ENCODE measurements at regions not wholly inside any gene's neighbourhood (a gene's known extent, or its start where the extent isn't known, plus 50 kb on each side); places are given as distances from the start of the nearest gene placed in this dataset.

DNA sequence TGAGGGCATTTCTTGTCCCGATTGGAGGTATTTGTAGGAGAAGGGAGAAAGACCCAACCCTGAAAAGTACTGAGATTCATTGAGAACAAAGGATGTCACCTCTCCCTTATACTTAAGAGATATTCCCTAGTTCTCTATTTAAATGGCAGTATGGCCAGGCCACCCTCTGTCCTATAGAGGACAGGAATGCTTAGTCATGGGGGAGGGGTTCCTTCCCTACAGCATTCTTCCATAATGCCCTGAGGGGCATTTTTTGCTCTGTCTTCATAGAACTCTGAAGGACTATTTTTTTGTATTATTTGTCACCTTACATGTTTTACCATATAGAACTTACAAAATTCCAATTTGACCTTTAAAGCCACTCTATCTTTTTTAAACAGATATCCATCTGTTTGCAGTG lies 176.3 kb downstream of the TMEM161B start:
- no peaks in the 10 kb centered on the region for H3K36me3 ChIP-seq
- H3K27me3 ChIP-seq (ENCODE audit: low read depth), result no peaks in the 10 kb centered on the region
- H3K9me3 ChIP-seq (replicated peaks), result no peaks in the 10 kb centered on the region
- H3K4me3 ChIP-seq, result no peak overlapping the region
- intact Hi-C loops (cut with micrococcal nuclease), result no loop called here
- peaks cover 5% of the 10 kb centered on the region for H3K4me1 ChIP-seq
- no peak overlapping the region for H3K27ac ChIP-seq (replicated peaks)
- DNase-seq, result no peak
- TF ChIP-seq, protein P1, sequence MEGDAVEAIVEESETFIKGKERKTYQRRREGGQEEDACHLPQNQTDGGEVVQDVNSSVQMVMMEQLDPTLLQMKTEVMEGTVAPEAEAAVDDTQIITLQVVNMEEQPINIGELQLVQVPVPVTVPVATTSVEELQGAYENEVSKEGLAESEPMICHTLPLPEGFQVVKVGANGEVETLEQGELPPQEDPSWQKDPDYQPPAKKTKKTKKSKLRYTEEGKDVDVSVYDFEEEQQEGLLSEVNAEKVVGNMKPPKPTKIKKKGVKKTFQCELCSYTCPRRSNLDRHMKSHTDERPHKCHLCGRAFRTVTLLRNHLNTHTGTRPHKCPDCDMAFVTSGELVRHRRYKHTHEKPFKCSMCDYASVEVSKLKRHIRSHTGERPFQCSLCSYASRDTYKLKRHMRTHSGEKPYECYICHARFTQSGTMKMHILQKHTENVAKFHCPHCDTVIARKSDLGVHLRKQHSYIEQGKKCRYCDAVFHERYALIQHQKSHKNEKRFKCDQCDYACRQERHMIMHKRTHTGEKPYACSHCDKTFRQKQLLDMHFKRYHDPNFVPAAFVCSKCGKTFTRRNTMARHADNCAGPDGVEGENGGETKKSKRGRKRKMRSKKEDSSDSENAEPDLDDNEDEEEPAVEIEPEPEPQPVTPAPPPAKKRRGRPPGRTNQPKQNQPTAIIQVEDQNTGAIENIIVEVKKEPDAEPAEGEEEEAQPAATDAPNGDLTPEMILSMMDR (IDR thresholded peaks at IDR 0.05; ENCODE audit: borderline replicate concordance), result no peak

GRCh38 chr5:88090506-88090905 lies 178.1 kb downstream of the TMEM161B start:
- Histone ChIP-seq H3K4me3 (no peak overlapping the region), H3K4me1 (peaks cover 5% of the 10 kb centered on the region), H3K27me3 (ENCODE audit: low read depth) (no peaks in the 10 kb centered on the region), H3K9me3 (replicated peaks) (no peaks in the 10 kb centered on the region), H3K27ac (replicated peaks) (no peak overlapping the region), H3K36me3 (no peaks in the 10 kb centered on the region)
- no peak for DNase-seq
- intact Hi-C loops (cut with micrococcal nuclease), result no loop called here
- TF ChIP-seq, protein P1 (IDR thresholded peaks at IDR 0.05; ENCODE audit: borderline replicate concordance), result no peak

DNA sequence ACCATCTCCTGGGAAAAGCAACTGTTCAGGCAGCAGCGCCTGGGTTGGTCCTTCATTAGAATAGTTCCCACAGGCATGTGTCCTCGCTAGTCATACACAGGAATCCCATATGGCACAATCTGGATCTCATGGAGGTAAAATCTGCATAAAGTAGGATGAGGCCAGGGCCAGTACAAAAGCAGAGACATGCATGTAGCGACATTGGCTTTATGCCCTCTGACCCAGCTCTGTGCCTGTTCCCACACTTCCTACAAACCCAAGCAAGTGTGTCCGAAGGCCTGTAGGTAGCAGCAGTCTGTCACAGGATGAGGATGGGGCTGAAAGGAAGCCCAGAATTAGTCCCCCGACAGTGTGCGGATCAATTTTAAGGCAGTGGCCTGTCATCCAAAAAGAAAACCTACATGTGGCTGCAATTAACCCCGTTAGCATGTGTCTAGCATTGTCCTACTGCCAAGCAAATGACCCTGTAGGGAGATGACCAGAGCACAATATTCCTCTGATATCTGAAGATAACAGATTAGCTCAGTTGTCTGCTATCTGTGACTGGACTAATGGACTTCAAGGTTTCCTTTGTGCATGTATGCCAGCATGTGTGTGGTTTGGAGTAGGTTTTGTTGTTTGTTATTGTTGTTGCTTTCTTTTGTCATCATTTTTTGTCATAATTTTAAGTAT lies 178.8 kb downstream of the TMEM161B start:
- no peaks in the 10 kb centered on the region for H3K9me3 ChIP-seq (replicated peaks)
- intact Hi-C loops (cut with micrococcal nuclease), result no loop called here
- no peak for DNase-seq
- H3K4me1 ChIP-seq, result peaks cover 5% of the 10 kb centered on the region
- H3K27me3 ChIP-seq (ENCODE audit: low read depth), result no peaks in the 10 kb centered on the region
- no peaks in the 10 kb centered on the region for H3K36me3 ChIP-seq
- H3K27ac ChIP-seq (replicated peaks), result no peak overlapping the region
- H3K4me3 ChIP-seq, result no peak overlapping the region
- TF ChIP-seq, protein P1 (IDR thresholded peaks at IDR 0.05; ENCODE audit: borderline replicate concordance), result no peak

GRCh38 chr5:88085462-88085861 lies 183.2 kb downstream of the TMEM161B start:
- H3K4me1 ChIP-seq, result no peaks in the 10 kb centered on the region
- H3K9me3 ChIP-seq (replicated peaks), result no peaks in the 10 kb centered on the region
- no peaks in the 10 kb centered on the region for H3K27me3 ChIP-seq (ENCODE audit: low read depth)
- H3K27ac ChIP-seq (replicated peaks), result no peak overlapping the region
- TF ChIP-seq, protein P1 (IDR thresholded peaks at IDR 0.05; ENCODE audit: borderline replicate concordance), result no peak
- intact Hi-C loops (cut with micrococcal nuclease), result no loop called here
- H3K4me3 ChIP-seq, result no peak overlapping the region
- no peak for DNase-seq
- no peaks in the 10 kb centered on the region for H3K36me3 ChIP-seq

DNA sequence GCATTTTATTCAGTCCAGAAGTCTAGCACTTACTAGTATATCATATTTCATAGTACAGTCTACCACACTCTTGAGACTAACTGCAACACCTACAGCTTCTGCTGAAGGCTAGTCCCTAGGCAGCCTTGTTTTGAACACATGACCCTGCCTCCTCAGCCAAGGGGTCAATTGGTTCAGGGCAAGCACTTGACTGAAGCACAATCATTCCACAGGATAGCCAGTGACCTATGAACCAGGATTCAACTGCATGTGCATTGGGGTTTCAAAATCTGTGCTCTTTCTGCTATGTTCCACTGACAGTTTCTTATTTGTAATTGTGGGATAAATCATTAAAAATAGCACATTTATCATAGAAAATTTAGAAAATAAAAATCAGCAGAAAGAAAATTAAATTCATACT lies 186.8 kb downstream of the TMEM161B start:
- Histone ChIP-seq H3K4me1 (no peaks in the 10 kb centered on the region), H3K36me3 (no peaks in the 10 kb centered on the region), H3K4me3 (no peak overlapping the region), H3K27me3 (ENCODE audit: low read depth) (no peaks in the 10 kb centered on the region), H3K9me3 (replicated peaks) (peaks cover 17% of the 10 kb centered on the region), H3K27ac (replicated peaks) (no peak overlapping the region)
- intact Hi-C loops (cut with micrococcal nuclease), result no loop called here
- TF ChIP-seq, protein P1 (IDR thresholded peaks at IDR 0.05; ENCODE audit: borderline replicate concordance), result no peak
- no peak for DNase-seq

All from left ventricle myocardium inferior (tissue), 1 donor.